Frontal cortex (tissue), 3 donors: ENCODE measurements at regions not wholly inside any gene's neighbourhood (a gene's known extent, or its start where the extent isn't known, plus 50 kb on each side); places are given as distances from the start of the nearest gene placed in this dataset.

Experiments used
- DNase-seq, 2 donors: peaks; one replicate each; pipeline ENCODE4 v3.0.0; 2012; ENCODE audit warnings: low spot score in 2 of 2
- FAIRE-seq: peaks from 2 replicates; lab custom pipeline; 2012; peaks lifted over from hg19 to GRCh38; lab: Jason Lieb, UNC
- donor health status: control.
- donor health status: control.
- donor health status: control.

DNA sequence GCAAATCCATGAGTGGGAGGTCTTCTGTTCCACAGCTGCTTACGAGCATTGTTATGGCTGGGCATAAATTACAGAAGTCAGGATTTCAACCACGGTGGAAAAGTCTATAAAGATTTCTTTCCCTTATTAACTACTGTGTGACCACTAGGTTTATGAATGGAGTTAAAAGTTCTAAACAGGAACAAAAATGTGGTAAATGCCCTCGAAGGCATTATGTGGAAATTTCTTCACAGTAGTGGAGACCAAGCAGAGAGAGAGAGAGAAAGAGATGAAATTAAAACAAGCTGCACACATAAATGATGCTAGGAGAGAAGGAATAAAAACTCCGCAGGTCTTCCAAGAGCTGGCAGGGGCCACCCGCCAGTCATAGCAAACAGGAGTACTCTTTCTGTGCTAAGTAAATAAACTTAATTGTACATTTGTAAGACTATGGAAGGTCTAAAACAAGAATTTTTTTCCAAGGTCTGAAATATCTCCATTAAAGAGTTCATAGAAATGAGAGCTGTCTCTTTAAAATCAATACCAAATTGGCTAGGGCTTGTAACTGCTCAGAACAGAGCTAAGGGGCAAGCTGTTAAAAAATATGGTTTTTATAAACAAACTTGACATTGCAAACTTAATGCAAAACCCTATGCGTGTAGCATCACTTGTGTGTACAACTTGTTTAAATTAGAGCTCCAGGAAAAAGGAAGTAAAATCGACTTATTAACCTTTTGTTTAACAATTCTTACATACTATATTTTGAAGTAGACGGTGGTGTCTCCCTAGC lies 438.2 kb downstream of the MEIS1 start:
- no peak for FAIRE-seq
- DNase-seq: no peak

DNA sequence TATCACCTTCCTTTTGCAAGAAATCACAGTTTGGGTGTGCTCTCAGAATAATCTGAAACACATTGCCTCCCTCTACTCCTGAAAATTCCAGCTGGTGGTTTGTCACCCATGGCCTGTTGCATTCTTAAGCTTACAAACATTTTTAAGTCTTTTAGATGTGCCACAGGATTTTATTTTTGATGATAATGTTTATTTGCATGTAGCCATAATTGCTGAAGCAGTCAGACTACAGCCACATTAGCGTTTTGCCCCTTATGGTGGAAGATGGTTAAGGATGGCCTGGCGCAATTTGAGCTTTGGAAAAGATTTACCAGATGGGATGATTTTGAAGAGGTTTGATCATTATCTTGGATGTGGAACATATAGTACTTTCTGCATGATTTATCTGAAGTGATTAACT lies 439.5 kb downstream of the MEIS1 start:
- no peak for DNase-seq
- FAIRE-seq: no peak

DNA sequence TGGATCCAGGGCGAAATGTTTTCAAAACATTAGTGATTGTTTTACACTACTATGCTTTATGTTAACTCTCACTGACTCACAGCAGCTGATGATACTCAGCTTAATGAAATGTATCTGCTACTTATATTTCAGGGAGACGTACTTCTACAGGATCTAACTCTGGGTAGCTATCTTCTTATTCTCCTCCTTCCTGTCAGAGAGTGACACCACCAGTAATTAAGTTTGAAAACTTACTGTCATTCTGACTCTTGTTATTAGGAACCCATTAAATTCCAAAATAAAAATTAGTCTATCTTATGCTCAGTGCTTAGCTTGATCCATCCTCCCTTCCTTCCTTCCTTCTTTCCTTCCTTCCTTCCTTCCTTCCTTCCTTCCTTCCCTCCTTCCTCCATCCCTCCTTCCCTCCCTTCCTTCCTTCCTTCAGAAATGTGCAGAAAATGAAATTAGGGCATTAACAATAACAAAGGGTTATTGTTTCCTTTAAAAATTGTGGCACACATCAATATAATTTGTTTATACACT lies 441.1 kb downstream of the MEIS1 start:
- no peak for FAIRE-seq
- DNase-seq: no peak

DNA sequence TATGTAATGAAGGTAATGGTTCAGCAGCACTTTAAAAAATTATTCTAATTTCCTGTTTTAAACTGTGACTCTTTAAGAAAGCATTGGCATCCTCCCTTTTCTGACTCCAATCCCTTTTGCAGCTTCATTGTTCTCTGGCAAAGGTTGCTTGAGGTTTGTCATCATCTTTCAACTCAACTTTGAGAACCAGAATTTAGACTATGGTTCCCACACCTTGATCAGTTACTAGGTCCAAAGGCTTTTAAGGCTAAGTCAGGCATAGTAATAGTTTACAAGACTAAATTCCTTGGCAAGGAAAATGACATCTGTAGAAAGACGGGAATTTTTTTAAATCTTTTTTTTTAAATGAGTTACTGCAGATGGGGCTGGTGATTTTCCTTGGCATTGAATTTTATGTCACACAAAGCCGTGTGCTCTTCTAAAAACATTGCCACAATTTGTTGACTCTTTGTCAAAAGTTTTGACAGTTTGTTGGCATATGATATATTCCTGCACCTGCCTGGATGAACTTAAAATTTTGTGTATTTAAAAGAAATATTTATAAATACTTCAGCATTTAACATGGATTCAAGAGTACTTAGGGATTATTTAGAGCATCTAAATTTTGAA lies 451.0 kb downstream of the MEIS1 start:
- FAIRE-seq: no peak
- no peak for DNase-seq

DNA sequence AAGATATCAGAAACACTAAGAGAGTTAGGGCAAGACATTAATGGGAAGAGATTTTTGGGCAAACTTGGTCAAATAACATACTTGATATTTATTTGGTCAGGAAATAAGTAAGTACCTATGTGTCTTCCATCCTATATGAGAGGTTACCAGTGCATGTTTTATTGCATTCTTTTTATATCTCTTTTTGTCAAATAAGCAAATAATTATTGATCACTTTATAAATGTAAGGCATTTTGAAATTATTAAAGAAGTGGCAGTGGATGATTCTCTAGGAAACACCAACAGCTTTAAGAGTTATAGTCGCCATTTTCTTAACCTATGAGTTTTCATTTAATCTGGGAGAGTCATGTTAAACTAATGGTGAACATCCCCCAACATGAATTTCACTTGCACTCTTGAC lies 453.3 kb downstream of the MEIS1 start:
- no peak for DNase-seq
- FAIRE-seq: no peak

DNA sequence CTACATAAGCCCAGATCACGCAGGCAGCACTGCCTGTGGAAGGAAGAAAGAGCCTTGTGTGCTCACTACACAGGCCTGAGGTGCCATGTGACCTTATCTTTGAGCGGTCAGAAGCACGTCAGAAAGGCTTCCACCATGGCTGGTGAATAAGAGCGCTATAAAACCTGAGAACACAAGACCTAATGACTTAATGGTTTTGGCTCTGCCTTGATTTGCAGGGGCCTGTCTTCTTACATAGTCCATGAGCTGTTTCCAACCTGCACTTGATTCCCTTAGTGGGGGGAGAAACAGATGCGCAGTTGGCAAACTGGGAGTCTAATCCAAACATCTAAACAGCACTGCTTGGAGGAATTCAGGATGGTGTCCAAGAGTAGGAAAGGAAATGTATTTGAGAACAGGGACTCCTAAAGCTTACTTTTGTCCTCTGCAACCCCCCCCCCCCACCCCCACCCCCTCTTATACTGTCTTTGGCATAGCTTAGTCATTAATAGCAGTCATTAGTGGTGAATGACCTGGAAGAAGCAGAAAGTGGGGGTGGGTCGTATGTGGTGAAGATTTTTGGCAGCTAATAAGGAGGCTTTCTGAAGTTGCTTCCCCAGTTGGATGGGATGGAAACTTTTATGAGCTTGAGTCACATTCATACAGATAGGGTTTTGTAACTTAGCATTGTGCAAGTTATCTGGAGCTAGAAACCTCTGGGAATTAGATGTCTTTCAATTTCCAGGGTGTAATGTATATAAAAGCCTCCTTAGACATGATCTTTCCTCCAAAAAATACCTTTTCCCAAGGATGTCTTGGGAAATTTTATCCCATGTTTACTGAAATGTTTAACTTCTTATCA lies 454.1 kb downstream of the MEIS1 start:
- FAIRE-seq: no peak
- DNase-seq: no peak

DNA sequence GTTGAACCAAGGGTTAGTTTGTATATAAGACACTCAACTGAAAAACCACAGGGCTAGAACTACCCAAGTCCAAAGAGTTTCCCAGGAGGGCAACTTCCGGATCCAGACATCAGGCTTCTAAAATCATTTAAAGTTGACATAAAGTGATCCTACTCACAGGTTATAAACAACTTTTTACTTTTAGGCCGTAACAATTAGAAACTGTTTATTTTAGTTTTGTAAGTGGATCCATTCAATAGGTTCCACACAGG lies 454.6 kb downstream of the MEIS1 start:
- DNase-seq: no peak
- no peak for FAIRE-seq

DNA sequence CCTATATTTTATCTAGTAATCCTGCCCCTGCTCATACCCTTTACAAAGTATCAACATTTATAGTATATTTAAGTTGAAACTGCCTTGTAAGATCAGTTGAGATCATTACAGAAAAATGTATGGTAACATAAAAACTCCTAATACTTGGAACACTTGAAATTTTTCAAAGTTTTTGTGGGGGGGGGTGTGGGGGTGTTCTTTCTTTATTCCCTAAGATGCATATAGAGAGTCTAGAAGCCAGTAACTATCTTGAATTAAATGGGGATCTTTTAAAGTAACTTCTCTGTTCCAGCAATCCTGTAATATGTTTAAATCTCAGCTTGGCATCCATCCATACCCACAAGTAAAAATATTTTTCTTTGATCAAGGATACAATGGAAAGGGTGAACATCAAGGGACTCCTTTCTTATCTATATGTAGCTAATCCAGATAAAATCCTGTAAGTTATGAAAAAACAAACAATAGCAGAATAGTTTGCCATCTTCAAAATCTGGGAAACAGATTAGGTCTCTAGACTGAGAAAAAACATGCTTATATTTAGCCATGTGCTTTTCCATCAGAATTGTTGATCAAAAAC lies 455.3 kb downstream of the MEIS1 start:
- no peak for DNase-seq
- no peak for FAIRE-seq

DNA sequence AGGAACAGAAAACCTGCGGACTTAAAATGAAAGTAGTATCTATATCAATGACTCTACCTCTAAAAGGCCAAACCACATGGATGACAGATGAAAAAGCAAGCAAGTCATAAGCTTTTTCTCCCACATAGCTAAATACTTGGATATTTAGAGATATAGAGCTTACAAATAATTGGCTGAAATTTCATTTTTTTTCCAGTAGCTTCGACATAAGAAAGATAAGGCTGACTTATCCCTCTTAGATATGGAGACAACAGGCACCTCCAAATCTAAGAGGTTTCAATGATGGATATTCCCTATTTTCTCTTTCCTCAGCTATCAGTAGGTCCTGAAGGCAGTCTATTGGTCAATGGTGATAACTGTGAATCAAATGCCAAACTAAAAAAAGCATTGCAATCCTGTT lies 460.3 kb downstream of the MEIS1 start:
- FAIRE-seq: no peak
- DNase-seq: no peak

DNA sequence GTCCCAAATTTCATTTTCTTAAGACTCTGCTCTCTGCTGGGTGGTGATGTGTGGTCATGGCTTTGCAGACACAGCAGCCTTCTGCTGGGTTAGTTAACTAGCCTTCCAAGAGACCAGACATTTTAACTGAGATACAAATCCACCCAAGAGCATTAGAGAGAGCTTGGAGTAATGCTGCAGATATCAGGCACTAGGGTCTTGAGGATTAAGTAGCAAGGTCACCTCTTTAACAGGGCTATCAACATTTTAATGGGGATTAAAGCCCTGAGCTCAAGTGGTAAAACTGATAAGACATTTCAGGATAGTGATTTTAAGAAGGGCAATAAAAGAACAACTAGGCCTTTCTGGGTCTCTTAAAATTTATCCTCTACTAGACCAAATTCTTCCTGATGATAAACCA lies 461.2 kb downstream of the MEIS1 start:
- no peak for FAIRE-seq
- no peak for DNase-seq

DNA sequence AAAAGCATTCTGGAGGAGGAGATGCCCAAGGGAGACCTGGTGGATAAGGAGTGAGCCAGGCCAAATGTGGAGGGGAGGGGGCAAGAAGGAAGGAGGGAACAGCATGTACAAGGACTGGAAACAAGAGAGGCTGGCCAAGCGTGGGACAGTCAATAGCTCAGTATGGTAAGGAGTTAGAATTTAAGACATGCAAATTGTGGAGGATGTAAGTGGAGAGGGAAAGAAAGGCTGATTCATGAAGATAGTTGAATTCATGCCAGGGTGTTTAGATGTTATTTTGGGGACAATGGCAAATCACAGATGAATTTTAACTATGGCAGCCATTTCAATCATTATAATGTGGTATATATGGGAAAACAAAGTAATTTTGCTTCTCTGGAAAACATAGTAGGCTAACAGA lies 462.3 kb downstream of the MEIS1 start:
- no peak for FAIRE-seq
- no peak for DNase-seq

DNA sequence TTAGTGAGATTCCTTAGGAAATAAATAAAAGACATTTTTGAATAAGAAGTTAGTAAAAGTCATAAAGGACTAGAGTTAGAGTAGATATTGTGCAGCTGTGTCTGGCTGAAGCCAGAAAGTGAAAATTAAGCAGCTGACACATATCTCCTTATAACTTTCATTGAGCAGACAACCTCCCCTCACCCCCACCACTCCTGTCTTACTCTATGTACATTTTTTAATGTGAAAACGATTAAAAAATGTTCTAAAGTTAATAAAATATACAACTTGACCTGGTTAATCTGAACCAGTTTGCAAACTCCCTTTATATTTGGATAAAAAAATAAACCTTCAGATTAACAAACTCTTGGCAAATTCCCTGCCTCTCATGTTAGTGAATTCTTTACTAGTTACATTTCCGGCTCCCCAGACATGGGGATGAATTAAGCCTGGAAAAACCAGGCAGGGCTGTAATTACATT lies 462.8 kb downstream of the MEIS1 start:
- FAIRE-seq: no peak
- DNase-seq: no peak

DNA sequence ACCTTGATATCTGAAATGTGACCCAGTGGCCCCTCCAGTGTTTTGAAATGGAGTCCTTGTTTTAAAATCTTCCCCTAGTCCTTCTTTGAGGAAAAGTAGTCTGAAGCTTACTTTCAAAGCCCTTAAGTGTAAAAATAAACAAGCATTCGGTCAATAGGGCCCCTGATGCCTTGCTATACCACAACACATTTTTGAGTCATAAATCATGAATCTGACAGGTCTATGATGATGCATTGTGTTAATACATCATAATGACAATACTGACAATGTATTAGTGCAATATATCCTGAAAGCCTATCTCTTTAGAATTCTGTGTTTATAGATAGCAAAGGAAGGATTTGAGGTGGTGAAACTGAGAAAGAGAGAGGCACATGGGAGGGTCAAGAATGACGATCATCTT lies 464.2 kb downstream of the MEIS1 start:
- no peak for FAIRE-seq
- no peak for DNase-seq

DNA sequence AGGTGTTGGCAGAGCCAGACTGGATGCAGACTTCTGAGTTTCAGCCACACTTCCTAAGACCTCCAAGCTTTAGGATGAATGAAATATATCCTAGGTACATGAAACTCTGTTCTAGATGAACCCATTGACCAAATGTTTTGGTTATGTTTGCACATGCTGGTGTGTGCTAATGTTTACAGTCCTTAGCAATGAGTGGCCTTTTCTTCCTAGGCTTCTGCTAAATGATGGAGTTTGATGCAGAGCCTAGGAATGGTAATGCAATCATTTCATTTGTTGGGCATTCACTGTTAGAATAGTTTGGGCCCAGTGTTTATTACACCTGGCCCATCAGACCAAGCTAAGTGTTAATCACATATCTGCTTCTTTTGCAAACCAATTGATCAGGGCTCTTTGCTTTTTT lies 464.7 kb downstream of the MEIS1 start:
- no peak for FAIRE-seq

DNA sequence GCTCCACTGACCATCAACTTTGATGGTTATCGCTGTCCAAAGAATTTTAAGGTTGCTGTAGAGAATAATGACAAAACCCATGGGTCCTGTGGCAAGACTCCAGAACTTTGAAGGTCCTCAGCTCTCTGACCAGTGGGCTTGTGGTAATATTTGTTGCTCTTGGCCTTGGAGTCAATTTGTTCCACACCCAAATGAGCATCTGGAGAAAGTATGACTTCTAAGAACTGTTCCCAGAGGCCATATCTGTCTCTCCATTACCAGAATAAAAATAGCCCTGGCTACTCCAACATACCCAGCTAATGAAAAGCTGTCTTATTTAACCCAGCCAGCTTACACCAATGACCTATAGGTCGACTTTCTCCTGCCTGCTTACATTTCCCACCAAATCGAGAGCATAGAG lies 466.4 kb downstream of the MEIS1 start:
- FAIRE-seq: no peak
- DNase-seq: no peak

More for the DNA sequence above, 464.7 kb downstream of the MEIS1 start:
- DNase-seq: no peak

DNA sequence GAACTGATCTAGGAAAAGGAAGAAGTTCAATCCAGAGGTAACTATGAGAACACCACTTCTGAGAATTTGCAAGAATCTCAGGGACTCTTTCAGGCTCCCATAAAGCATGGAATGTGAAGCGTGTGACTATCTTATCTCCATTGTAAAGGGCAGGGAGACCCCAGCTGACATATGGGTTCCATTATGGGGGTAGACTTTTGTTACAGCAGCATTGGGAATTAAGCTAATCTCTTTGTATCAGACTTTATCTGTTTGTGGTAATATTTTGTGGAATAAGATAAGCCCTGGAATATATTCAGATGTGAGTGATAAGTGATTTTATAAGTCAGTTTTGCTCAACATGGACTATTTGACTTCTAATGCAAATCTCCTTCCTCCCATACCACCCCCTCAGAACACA lies 468.3 kb downstream of the MEIS1 start:
- no peak for FAIRE-seq
- no peak for DNase-seq

DNA sequence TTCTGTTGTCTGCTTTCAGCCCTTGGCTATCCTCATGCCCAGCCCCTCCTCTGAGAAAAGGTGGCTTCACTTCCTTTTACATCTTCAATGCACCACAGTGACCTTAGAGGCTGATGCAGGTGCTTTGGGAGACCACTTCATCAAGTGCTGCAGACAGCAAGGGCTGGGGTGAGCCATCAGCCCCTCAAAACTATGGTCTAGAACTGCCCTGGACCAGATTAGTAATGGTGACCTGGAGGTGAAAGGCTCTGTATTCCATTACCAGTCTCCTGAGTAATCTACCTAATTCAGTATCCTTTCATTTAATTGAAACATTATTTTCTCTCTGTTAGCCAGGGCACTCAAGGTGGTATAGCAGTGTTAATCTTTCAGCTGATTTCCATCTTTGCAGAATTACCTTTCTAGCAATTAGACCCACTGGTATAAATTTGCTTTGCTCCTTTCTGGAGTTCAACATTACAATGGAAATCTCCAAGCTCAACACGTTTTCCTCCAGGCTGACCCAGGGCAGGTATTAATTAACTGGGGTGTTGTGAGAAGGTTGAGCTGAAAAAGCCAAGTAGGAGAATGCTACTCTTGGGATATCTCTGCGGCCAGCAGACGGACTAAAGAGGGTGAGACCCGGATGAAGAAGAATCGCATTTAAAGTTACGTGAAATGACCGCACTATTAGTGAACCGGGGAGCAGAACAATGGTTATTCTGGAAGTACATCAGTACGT lies 469.0 kb downstream of the MEIS1 start:
- DNase-seq: no peak
- no peak for FAIRE-seq

DNA sequence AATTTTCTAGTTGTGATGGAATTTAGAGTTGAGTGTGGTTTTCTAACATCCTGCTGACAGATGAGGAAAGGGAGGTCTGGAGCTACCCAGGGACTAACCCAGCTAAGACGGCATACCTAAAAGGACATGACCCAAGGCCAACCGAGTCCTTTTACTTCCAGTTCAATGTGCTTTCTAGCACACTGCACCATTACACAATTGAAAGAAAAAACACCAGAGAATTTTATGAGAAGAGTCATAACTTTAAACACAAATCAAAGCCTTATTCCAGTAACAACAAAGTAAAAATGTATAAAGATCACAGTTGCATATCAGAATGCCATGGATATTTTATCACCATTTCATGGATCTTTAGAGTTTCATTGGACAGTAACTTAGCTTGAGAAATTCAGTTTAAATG lies 480.3 kb downstream of the MEIS1 start:
- no peak for FAIRE-seq
- no peak for DNase-seq

DNA sequence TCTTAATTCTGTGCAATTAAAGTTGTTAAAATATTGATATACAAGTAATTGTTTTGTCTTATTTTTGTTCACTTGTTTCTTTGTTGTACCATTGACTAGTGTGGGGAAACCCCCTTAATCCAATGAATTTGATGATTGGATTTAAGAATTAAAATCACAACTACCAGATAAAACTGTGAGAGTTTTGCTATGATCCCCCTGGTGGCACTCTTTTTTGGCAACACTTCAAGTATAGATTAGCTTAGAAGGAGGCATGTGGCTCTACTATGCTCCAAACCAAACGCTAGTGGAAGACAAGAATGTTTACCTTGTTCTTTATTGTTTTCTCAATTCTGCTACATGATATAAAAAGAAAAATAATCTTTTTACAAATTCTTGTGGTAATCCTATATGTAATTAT lies 477.8 kb upstream of the ETAA1 start:
- DNase-seq: no peak
- FAIRE-seq: no peak

DNA sequence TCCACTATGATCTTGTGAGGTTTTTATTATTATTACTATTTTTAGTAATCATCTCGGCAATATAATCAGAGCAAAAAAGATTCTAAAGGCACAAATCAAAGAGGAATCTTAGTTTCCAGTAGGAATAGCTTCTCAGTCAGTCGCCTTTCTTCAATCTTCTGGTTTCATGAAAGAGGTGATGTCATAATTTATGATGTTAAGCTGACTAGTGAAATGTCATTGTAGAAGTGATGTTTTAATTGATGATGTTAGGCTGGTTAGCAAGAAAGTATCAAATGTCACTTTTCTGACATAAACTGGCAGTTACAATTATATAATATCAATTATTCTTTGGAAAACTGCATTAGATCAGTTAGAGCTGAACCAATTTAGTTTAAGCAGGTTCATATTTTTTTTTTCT lies 476.7 kb upstream of the ETAA1 start:
- DNase-seq: no peak
- no peak for FAIRE-seq
